Upper lobe of left lung (tissue), 6 donors: ENCODE measurements at regions not wholly inside any gene's neighbourhood (a gene's known extent, or its start where the extent isn't known, plus 50 kb on each side); places are given as distances from the start of the nearest gene placed in this dataset.

Experiments
- ATAC-seq, 2 donors: fragments of 200-7000 bp; cut with Tn5 transposase; one replicate each; pipeline ENCODE4 v1.9.1; 2022; ENCODE audit warnings: mild to moderate bottlenecking in 2 of 2, moderate library complexity in 2 of 2; ENCODE audit not compliant: low FRiP score in 2 of 2
- DNase-seq, 2 donors: peaks; one replicate each; pipeline ENCODE4 v3.0.0-alpha.2; 2019 to 2020
- H3K27ac ChIP-seq, 4 donors: fragments of 200-600 bp; sonication (generic); one replicate each; pipeline ENCODE4 v1.5.1; 2016 to 2019
- H3K27me3 ChIP-seq, 4 donors: fragments of 200-600 bp; sonication (generic); one replicate each; pipeline ENCODE4 v1.5.1; 2017 to 2019
- H3K36me3 ChIP-seq, 4 donors: fragments of 200-600 bp; sonication (generic); one replicate each; pipeline ENCODE4 v1.5.1; 2016 to 2019
- H3K4me1 ChIP-seq, 4 donors: fragments of 200-600 bp; sonication (generic); one replicate each; pipeline ENCODE4 v1.5.1; 2018 to 2019
- H3K4me3 ChIP-seq, 4 donors: fragments of 200-600 bp; sonication (generic); one replicate each; pipeline ENCODE4 v1.5.1; 2017 to 2019; ENCODE audit warnings: mild to moderate bottlenecking in 2 of 4, moderate library complexity in 1 of 4
- H3K9me3 ChIP-seq, 4 donors: fragments of 200-600 bp; sonication (generic); one replicate each; pipeline ENCODE4 v1.5.1; 2018 to 2019
- CTCF ChIP-seq, 6 experiments: fragments of 450-650 bp in 4 of 6; fragments of 200-600 bp in 2 of 6; sonication (generic) in 2 of 6; IDR thresholded peaks; one replicate each; pipeline ENCODE4 v1.5.1; 2016 to 2019; ENCODE audit warnings: antibody characterized with exemption in 6 of 6
- EP300 ChIP-seq, 4 donors: sonication (generic); formaldehyde crosslinking; IDR thresholded peaks; one replicate each; pipeline ENCODE4 v1.5.1; 2017; ENCODE audit warnings: antibody characterized with exemption in 4 of 4, control low read depth in 2 of 4
- POLR2A ChIP-seq, 4 donors: fragments of 450-650 bp; IDR thresholded peaks; one replicate each; pipeline ENCODE4 v1.5.1; 2016 to 2017; ENCODE audit warnings: antibody characterized with exemption in 4 of 4, mild to moderate bottlenecking in 2 of 4
- POLR2AphosphoS5 ChIP-seq, 2 donors: sonication (generic); formaldehyde crosslinking; IDR thresholded peaks; one replicate each; pipeline ENCODE4 v1.5.1; 2017; ENCODE audit warnings: antibody characterized with exemption in 2 of 2
- WGBS, 2 donors: methylation state at CpG; one replicate each; pipeline ENCODE4 v1.1.5; 2017 to 2018; 5-methylcytosine and 5-hydroxymethylcytosine counted together
- donor health status: DM: no; HTN: no; CAD: no; lungs with moderate emphysema.
- donor health status: DM: no; HTN: yes; CAD: no; lungs with severe emphysema.

GRCh38 chr5:167881041-167881440 is 410.4 kb upstream of the WWC1 start:
- no peaks in the 10 kb centered on the region for H3K36me3 ChIP-seq
- WGBS, 2 donors, result 41 to 56% methylated on average over 1 of the region's 1 CpG
- H3K27ac ChIP-seq, result no peak overlapping the region
- TF ChIP-seq CTCF (IDR thresholded peaks at IDR 0.05) (no peak), POLR2A (IDR thresholded peaks at IDR 0.05) (no peak), POLR2AphosphoS5 (IDR thresholded peaks at IDR 0.05) (no peak), EP300 (IDR thresholded peaks at IDR 0.05) (no peak)
- no peak for DNase-seq
- no peak overlapping the region for H3K4me3 ChIP-seq
- no peaks in the 10 kb centered on the region for H3K9me3 ChIP-seq
- ATAC-seq, result no peak
- no peaks in the 10 kb centered on the region for H3K27me3 ChIP-seq
- H3K4me1 ChIP-seq, result no peaks in the 10 kb centered on the region

- DNase-seq (no peak), ATAC-seq (no peak)
- Histone ChIP-seq H3K4me1 (no peaks in the 10 kb centered on the region), H3K27ac (no peak overlapping the region), H3K36me3 (no peaks in the 10 kb centered on the region), H3K4me3 (no peak overlapping the region), H3K9me3 (no peaks in the 10 kb centered on the region), H3K27me3 (no peaks in the 10 kb centered on the region)
- WGBS, 2 donors, result 86 to 96% methylated on average over 1 of the region's 1 CpG
- TF ChIP-seq CTCF (IDR thresholded peaks at IDR 0.05) (no peak), EP300 (IDR thresholded peaks at IDR 0.05) (no peak), POLR2A (IDR thresholded peaks at IDR 0.05) (no peak), POLR2AphosphoS5 (IDR thresholded peaks at IDR 0.05) (no peak)
Measured at GRCh38 chr5:167886196-167886595, 405.2 kb upstream of the WWC1 start.

DNA sequence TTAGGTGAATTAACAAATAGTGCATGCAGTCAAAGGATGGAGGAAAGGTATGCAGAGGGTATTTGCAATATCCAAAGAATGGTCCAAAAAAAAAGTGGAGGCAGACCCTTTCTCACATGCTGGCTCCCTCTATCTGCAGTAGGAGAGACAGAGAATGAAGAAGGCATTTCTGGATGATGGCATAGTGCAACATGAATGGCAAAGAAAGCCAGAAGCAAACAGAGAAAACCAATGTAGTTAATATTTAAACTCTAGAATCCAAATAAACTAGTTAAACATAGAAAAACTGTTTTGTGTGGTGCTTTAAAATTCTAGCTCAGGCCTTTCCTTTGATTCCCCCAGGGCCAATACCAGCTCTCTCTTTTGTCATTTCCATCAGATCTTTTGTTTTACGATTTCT is 403.1 kb upstream of the WWC1 start:
- no peaks in the 10 kb centered on the region for H3K4me1 ChIP-seq
- 65 to 76% methylated on average over 1 of the region's 1 CpG for WGBS, 2 donors
- ATAC-seq (no peak), DNase-seq (no peak)
- no peak for TF ChIP-seq POLR2A (IDR thresholded peaks at IDR 0.05)
- TF ChIP-seq EP300 (IDR thresholded peaks at IDR 0.05), result no peak
- no peak for TF ChIP-seq POLR2AphosphoS5 (IDR thresholded peaks at IDR 0.05)
- TF ChIP-seq CTCF (IDR thresholded peaks at IDR 0.05), result no peak
- no peak overlapping the region for H3K4me3 ChIP-seq
- no peaks in the 10 kb centered on the region for H3K27me3 ChIP-seq
- no peaks in the 10 kb centered on the region for H3K36me3 ChIP-seq
- no peaks in the 10 kb centered on the region for H3K9me3 ChIP-seq
- H3K27ac ChIP-seq, result no peak overlapping the region

DNA sequence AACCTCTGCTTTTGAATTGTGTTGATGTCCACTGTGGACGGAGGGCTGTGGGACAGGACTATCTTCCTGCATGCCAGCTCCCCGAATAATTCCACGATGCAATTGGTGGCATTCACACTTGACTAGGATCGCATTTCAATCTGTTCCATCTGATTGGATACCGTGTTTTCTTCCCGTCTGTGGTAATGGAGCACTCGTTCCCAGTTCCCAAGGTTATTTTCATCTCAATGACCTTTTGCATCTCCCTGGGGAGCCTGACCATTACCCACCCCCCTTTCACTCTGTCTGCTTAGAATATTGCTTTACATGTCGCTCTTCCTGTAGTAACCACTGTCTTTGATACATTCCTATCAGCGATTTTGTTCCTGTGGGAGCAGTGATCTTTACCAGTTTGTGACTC is 402.2 kb upstream of the WWC1 start:
- H3K27ac ChIP-seq, result no peak overlapping the region
- H3K9me3 ChIP-seq, result no peaks in the 10 kb centered on the region
- H3K4me3 ChIP-seq, result no peak overlapping the region
- ATAC-seq (no peak), DNase-seq (no peak)
- TF ChIP-seq POLR2A (IDR thresholded peaks at IDR 0.05), result no peak
- TF ChIP-seq POLR2AphosphoS5 (IDR thresholded peaks at IDR 0.05), result no peak
- TF ChIP-seq CTCF (IDR thresholded peaks at IDR 0.05), result no peak
- TF ChIP-seq EP300 (IDR thresholded peaks at IDR 0.05), result no peak
- H3K4me1 ChIP-seq, result no peaks in the 10 kb centered on the region
- no peaks in the 10 kb centered on the region for H3K27me3 ChIP-seq
- 69 to 70% methylated on average over 9 of the region's 9 CpGs for WGBS, 2 donors
- H3K36me3 ChIP-seq, result no peaks in the 10 kb centered on the region

- ATAC-seq, result no peak
- no peak for TF ChIP-seq POLR2AphosphoS5 (IDR thresholded peaks at IDR 0.05)
- TF ChIP-seq POLR2A (IDR thresholded peaks at IDR 0.05), result no peak
- no peak for TF ChIP-seq EP300 (IDR thresholded peaks at IDR 0.05)
- no peak for TF ChIP-seq CTCF (IDR thresholded peaks at IDR 0.05)
- no peak overlapping the region for H3K4me3 ChIP-seq
- no peaks in the 10 kb centered on the region for H3K36me3 ChIP-seq
- no peaks in the 10 kb centered on the region for H3K4me1 ChIP-seq
- H3K9me3 ChIP-seq, result no peaks in the 10 kb centered on the region
- WGBS, 2 donors, result 82% methylated on average over 3 of the region's 3 CpGs
- no peaks in the 10 kb centered on the region for H3K27me3 ChIP-seq
- no peak overlapping the region for H3K27ac ChIP-seq
- no peak for DNase-seq
Measured at GRCh38 chr5:167892352-167893115, 398.9 kb upstream of the WWC1 start.
